HFFc6 (cell line): ENCODE measurements at regions not wholly inside any gene's neighbourhood (a gene's known extent, or its start where the extent isn't known, plus 50 kb on each side); places are given as distances from the start of the nearest gene placed in this dataset.
"Not testable (repeated sequence)": the region's sequence is repeated elsewhere in the genome, so short reads cannot be mapped to it uniquely, and the experiment has no call there.

Source experiments
- DNase-seq: peaks from one replicate; pipeline ENCODE4 v3.0.0-alpha.2; 2018
- H3K27ac Mint-ChIP-seq: 2 replicates; pipeline ENCODE4 v1.8.0; 2020; ENCODE audit warnings: mild to moderate bottlenecking, mixed read lengths
- H3K27me3 Mint-ChIP-seq: 2 replicates; pipeline ENCODE4 v1.8.0; 2021; ENCODE audit warnings: mild to moderate bottlenecking, moderate library complexity, mixed read lengths; ENCODE audit not compliant: insufficient read depth
- H3K36me3 Mint-ChIP-seq: 2 replicates; pipeline ENCODE4 v1.8.0; 2021; ENCODE audit warnings: low read depth, mixed read lengths
- H3K4me1 Mint-ChIP-seq: 2 replicates; pipeline ENCODE4 v1.8.0; 2020; ENCODE audit warnings: low read depth, mixed read lengths
- H3K4me3 Mint-ChIP-seq: 2 replicates; pipeline ENCODE4 v1.8.0; 2020; ENCODE audit warnings: mild to moderate bottlenecking, moderate library complexity, mixed read lengths
- H3K9me3 Mint-ChIP-seq: 2 replicates; pipeline ENCODE4 v1.8.0; 2020; ENCODE audit warnings: mild to moderate bottlenecking, mixed read lengths
- TF ChIP-seq, protein P1 (sequence below): fragments of 200-600 bp; sonication (generic); IDR thresholded peaks from 2 replicates; pipeline ENCODE4 v1.5.0; 2021; ENCODE audit warnings: antibody characterized with exemption, mild to moderate bottlenecking

DNA sequence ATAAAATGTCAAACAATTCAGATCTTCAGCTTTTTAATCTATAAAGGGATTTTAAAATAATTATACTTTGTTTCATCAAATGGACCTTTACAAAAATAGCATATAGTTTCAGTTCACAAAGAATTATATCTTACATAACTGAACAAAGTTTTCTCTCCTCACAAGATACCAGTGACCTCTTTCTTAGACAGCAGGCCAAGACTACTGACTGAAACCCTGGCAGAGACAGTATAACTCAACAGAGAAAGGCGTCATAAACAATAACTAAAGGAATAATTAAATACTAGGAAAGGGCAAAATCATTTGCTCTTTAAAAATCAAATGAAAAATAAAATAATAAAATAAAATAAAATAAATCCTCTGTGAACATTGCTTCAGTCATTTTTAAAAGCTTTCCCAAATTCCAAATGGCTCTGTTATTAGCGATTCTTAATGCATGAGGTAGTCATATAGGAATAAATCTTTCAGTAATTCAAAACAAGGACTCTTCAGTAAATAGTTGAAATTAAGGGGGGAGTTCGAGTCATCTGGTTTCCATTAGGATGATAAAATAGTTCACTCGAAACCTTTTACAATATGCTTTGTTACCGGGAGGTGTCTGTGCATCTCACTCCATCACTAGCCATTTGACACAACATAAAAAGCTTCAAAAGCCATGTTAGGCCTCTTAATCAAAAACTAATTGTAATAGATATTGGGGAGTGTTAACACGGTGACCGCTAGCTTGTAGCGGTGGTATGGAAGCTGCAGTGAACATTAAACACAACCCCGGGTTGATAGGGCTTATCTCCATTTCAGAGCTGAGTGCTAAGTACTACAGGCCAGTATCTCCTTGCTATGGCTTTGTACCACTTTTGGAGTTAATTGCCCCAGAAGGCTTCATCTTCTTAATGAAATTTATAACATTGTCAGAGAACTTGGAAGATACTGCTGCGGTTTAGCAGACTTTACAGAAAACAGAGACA is 142.9 kb upstream of the NR2F2 start:
- Mint-ChIP-seq H3K27ac (no peak overlapping the region), H3K27me3 (no peaks in the 10 kb centered on the region), H3K4me1 (no peaks in the 10 kb centered on the region; the same call in 1 of the 2 replicates), H3K36me3 (no peaks in the 10 kb centered on the region), H3K4me3 (no peak overlapping the region), H3K9me3 (no peaks in the 10 kb centered on the region)
- TF ChIP-seq, protein P1, sequence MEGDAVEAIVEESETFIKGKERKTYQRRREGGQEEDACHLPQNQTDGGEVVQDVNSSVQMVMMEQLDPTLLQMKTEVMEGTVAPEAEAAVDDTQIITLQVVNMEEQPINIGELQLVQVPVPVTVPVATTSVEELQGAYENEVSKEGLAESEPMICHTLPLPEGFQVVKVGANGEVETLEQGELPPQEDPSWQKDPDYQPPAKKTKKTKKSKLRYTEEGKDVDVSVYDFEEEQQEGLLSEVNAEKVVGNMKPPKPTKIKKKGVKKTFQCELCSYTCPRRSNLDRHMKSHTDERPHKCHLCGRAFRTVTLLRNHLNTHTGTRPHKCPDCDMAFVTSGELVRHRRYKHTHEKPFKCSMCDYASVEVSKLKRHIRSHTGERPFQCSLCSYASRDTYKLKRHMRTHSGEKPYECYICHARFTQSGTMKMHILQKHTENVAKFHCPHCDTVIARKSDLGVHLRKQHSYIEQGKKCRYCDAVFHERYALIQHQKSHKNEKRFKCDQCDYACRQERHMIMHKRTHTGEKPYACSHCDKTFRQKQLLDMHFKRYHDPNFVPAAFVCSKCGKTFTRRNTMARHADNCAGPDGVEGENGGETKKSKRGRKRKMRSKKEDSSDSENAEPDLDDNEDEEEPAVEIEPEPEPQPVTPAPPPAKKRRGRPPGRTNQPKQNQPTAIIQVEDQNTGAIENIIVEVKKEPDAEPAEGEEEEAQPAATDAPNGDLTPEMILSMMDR, result no peak
- no peak for DNase-seq

DNA sequence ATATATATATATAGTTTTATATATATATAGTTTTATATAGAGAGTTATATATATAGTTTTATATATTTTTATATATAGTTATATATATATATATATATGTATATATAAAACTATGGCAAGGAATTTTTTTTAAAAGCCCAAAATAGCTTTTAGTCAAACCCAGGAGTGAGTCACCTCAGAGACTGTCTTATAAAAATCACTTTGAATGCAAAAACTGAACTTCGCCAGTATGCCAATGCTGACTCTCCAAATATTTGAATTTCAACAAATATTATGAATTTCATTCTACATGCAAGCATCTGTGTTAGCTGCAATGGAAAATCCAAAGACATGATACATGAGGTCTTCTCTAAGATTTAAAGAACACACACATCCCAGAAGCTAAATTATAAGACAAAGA is 132.8 kb upstream of the NR2F2 start:
- Mint-ChIP-seq H3K36me3 (peaks cover 6% of the 10 kb centered on the region), H3K4me3 (no peak overlapping the region), H3K27me3 (peaks cover 2% of the 10 kb centered on the region; the same call in 1 of the 2 replicates), H3K27ac (no peak overlapping the region), H3K4me1 (peaks cover 8% of the 10 kb centered on the region), H3K9me3 (peaks cover 5% of the 10 kb centered on the region; the same call in 1 of the 2 replicates)
- TF ChIP-seq, protein P1, result no peak
- no peak for DNase-seq

DNA sequence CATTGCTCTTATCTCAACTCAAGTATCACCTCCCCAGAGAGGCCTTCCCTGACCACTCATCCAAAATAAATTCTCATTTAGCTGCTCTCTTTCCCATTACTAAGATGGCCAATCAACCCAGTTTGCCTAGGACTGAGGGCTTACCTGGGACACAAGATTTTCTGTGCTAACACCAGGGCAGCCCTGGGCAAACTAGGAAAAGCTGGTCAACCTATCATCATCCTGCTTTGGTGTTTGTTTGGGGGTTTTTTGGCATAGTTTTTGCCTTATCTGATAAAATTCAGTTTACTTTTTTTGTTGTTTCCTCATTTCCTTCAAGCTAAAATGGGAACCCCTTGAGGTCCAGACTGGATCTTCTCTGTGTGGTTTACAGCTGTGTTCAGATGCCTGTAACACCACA is 131.4 kb upstream of the NR2F2 start:
- DNase-seq, result no peak
- Mint-ChIP-seq H3K9me3 (peaks cover 6% of the 10 kb centered on the region; the same call in 1 of the 2 replicates), H3K36me3 (peaks cover 6% of the 10 kb centered on the region), H3K27me3 (peaks cover 2% of the 10 kb centered on the region; the same call in 1 of the 2 replicates), H3K4me1 (peaks cover 8% of the 10 kb centered on the region), H3K27ac (no peak overlapping the region), H3K4me3 (no peak overlapping the region)
- TF ChIP-seq, protein P1, result no peak

DNA sequence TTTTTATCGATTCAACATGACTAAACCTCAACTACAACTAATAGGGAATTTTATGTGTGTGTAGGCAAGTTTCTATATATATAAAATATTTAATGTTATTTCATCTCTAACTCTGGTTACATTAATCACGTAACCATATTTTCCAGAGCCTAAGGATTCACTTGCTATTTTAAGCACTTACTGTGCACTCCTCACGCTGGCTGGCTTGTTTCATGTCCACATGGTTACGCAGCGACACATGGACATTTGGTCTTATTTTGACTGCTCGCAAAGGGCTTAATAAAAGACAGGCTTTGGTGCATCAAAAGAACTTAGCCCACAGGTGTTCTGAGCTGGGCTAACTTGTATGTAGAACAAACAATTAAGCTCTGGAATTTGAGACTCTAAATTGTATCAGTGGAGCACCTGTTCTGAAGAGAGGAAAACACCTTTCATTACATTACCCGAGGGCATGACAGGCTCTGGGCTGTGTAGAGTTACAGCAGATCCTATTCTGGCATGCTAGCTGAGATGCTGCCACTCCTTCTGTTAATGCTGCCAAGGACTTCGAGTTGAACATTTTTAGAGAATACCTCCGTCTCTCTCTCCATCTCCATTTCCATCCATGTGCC is 130.0 kb upstream of the NR2F2 start:
- peaks cover 8% of the 10 kb centered on the region for H3K4me1 Mint-ChIP-seq
- H3K4me3 Mint-ChIP-seq, result no peak overlapping the region
- H3K27ac Mint-ChIP-seq, result no peak overlapping the region
- peaks cover 2% of the 10 kb centered on the region; the same call in 1 of the 2 replicates for H3K27me3 Mint-ChIP-seq
- peaks cover 16% of the 10 kb centered on the region for H3K36me3 Mint-ChIP-seq
- TF ChIP-seq, protein P1, result no peak
- peaks cover 20% of the 10 kb centered on the region for H3K9me3 Mint-ChIP-seq
- no peak for DNase-seq

DNA sequence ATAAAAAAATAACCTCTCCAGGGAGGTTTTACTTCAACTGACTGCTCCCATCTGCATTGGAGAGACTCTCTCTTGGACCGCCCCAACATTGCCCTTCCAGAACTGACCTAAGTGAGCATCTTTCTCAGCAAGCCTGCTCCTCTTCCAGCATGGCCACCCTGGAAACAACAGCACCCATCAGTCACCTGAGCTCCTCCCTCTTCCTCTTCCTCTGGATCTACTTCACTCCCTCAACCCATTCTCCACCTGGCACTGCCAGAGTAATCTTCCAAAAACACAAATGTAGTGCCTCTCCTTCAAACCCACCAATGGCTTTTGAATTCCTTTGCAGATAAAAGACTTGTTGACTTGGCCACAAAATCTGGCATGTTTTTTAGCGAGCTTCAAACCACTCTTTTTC is 128.8 kb upstream of the NR2F2 start:
- TF ChIP-seq, protein P1, result no peak
- Mint-ChIP-seq H3K36me3 (peaks cover 19% of the 10 kb centered on the region), H3K27me3 (peaks cover 2% of the 10 kb centered on the region; the same call in 1 of the 2 replicates), H3K4me1 (peaks cover 8% of the 10 kb centered on the region), H3K9me3 (peaks cover 26% of the 10 kb centered on the region), H3K4me3 (no peak overlapping the region), H3K27ac (no peak overlapping the region)
- no peak for DNase-seq

DNA sequence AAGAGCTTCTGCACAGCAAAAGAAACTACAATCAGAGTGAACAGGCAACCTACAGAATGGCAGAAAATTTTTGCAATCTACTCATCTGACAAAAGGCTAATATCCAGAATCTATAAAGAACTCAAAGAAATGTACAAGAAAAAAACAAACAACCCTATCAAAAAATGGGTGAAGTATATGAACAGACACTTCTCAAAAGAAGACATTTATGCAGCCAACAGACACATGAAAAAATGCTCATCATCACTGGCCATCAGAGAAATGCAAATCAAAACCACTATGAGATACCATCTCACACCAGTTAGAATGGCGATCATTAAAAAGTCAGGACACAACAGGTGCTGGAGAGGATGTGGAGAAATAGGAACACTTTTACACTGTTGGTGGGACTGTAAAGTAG is 124.9 kb upstream of the NR2F2 start:
- H3K27ac Mint-ChIP-seq, H3K4me3 Mint-ChIP-seq, H3K4me1 Mint-ChIP-seq, DNase-seq, H3K27me3 Mint-ChIP-seq: not testable (repeated sequence)
- Mint-ChIP-seq H3K36me3 (peaks cover 19% of the 10 kb centered on the region), H3K9me3 (peaks cover 26% of the 10 kb centered on the region)
